ENCODE measurements at regions not wholly inside any gene's neighbourhood (a gene's known extent, or its start where the extent isn't known, plus 50 kb on each side); places are given as distances from the start of the nearest gene placed in this dataset.
"Not testable (repeated sequence)": the region's sequence is repeated elsewhere in the genome, so short reads cannot be mapped to it uniquely, and the experiment has no call there.

DNA sequence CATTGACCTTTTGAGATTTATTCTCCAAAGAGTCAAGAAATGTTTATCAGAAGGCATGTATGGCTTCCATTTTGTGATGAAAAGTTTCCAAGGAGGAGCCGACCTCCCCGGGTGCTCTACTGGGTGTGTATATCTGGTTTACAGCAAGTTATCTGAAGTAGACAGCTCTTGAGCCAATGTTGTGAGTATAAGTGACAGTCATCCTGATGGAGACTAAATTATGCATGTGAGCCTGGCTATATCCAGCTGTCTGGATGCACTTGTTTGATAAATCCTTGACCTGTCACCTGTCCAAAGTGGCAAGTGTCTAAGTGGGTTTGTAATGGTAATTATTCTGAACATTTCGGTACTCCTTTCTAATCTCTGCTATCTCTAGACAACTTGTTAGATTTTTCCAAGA lies 142.2 kb downstream of the NR2F2 start:
- DNase-seq = no peak

DNA sequence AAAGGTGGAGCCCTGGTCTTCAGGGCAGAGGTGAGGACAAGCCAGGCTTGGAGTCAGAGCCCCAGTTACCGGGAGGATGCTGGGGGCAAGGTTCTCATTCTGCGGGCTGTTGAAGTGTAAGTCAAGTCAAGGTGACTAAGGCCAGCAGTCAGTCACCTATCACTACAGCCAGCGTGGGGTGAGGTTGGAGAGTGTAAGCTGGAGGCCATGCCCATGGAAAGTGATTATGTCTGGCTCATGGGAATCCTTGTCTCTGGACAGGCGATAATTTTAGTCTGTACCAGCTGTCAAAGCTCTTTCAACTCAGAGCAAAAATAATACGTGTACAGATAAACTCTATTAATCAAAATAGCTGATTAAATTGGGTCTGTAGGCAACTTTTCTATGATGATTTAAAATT lies 143.1 kb downstream of the NR2F2 start:
- DNase-seq = no peak

DNA sequence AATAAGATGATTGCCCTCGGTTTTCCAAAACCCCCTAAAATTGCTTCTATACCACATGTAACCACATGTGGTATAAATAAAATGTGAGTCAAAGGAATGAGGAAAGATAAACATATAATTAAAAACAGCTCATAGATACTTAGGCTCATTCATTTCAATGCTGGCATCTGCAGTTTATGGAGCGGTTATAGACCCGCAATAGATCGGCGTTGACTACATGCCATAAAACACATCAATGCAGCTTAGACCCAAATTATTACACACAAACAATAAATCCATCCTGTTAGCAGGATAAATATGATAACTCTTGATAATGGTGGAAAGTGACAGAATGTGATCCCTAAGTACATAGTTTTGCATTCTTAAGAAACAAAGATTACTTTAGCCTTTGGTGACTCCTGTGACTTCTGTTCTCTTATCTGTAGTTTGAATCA lies 143.7 kb downstream of the NR2F2 start:
- no peak for DNase-seq

- no peak for DNase-seq
These were observed 146.7 kb downstream of the NR2F2 start for GRCh38 chr15:96477227-96477626.

DNA sequence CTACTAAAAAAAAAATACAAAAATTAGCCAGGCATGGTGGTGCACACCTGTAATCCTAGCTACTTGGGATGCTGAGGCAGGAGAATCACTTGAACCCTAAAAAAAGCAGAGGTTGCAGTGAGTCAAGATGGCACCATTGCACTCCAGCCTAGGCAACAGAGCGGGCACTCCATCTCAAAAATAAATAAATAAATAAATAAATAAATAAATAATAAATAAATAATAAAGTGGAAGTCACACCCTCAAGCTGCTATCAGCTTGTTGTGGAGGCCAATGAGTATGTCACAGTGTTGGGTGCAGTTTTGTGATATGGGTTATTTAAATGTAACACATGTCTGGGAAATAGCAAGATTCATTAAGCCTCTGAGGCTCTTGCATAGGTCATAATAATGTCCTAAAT lies 153.9 kb downstream of the NR2F2 start:
- not testable (repeated sequence) for DNase-seq

DNA sequence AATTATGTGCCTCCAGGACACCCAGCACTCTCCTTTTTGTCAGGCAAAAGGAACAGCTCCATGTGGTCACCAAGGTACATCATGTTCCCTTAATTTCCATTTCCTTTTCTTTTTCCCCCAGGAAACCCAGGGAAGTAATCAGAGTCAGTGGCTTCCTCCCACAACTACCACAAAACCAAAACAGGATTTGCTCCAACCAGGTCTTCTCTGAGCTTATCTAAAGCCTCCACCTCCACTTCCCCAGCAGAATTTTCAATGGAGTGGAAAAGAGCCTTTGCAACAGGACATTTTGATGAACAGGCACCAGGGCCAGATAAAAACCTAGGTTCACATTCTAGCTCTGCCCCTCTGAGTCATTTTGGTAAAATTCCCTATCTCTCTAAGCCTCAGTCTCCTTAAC lies 154.3 kb downstream of the NR2F2 start:
- DNase-seq = no peak

- DNase-seq = no peak
These were observed 156.7 kb downstream of the NR2F2 start for GRCh38 chr15:96487245-96487644.

GRCh38 chr15:96491066-96491699 lies 160.7 kb downstream of the NR2F2 start:
- not testable (repeated sequence) for DNase-seq

GRCh38 chr15:96491700-96492644 lies 161.5 kb downstream of the NR2F2 start:
- DNase-seq = not testable (repeated sequence)

DNA sequence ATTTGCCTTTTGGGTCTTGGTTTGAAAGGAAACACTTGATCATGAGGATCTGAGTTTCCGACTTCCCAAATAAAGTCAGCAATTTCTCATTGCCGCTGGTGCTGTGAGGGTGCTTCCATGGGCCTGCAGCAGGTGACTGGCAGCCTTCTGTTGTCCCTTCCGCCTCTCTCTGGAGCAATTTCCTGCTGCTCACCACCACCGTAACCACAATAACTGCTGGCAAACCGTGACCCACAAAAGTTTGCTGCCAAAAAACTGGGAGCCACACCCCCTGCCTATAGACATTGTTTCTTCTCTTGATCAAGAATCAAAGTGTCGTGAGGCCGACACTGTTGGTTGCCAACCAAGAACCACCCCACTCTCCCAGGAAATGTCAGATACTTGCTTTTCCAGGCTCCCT lies 164.0 kb downstream of the NR2F2 start:
- no peak for DNase-seq

GRCh38 chr15:96495386-96495785 lies 164.9 kb downstream of the NR2F2 start:
- no peak for DNase-seq

- DNase-seq = no peak
These were observed 167.5 kb downstream of the NR2F2 start for GRCh38 chr15:96497951-96498350.

- DNase-seq = no peak
These were observed 170.0 kb downstream of the NR2F2 start for GRCh38 chr15:96500508-96500907.

- no peak for DNase-seq
These were observed 170.9 kb downstream of the NR2F2 start for GRCh38 chr15:96501362-96501761.

GRCh38 chr15:96502196-96502595 lies 171.7 kb downstream of the NR2F2 start:
- DNase-seq = no peak

- DNase-seq = no peak
These were observed 172.8 kb downstream of the NR2F2 start for GRCh38 chr15:96503276-96503675.

- no peak for DNase-seq
These were observed 173.9 kb downstream of the NR2F2 start for GRCh38 chr15:96504371-96504770.

GRCh38 chr15:96505014-96505413 lies 174.5 kb downstream of the NR2F2 start:
- no peak for DNase-seq

DNA sequence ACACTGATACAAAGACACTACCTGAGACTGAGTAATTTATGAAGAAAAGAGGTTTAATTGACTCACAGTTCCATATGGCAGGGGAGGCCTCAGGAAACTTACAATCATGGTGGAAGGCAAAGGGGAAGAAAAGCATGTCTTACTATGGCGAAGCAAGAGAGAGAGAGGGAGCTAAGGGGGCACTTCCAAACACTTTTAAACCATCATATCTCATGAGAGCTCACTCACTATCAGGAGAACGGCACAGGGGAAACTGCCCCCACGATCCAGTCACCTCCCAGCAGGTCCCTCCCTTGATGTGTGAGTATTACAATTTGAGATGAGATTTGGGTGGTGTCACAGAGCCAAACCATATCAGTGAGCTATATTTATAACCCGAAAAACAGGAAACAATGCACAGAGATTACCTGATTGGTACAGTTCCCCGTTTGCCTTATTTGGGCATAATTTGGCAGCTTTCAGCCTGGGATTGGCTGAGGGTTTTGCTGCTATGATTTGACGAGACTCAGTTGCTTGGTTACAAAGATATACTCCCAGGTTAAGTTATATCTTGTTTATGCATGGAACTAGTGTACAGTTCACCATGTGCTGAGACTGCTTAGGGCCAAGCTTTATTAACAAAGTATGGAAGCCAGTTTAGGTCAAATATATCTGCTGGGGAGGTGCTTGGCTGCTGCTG lies 184.2 kb downstream of the NR2F2 start:
- DNase-seq = no peak

- DNase-seq = no peak
These were observed 184.9 kb downstream of the NR2F2 start for GRCh38 chr15:96515371-96515770.

GRCh38 chr15:96521386-96521785 lies 190.9 kb downstream of the NR2F2 start:
- no peak for DNase-seq

- DNase-seq = no peak
These were observed 194.3 kb downstream of the NR2F2 start for GRCh38 chr15:96524676-96525417.

GRCh38 chr15:96535148-96535547 lies 204.6 kb downstream of the NR2F2 start:
- no peak for DNase-seq
